Globus pallidus (tissue), 1 donor: ENCODE measurements at regions not wholly inside any gene's neighbourhood (a gene's known extent, or its start where the extent isn't known, plus 50 kb on each side); places are given as distances from the start of the nearest gene placed in this dataset.

Experiments
- DNase-seq: peaks from one replicate; pipeline ENCODE4 v3.0.0-alpha.2; 2015; ENCODE audit warnings: low spot score

DNA sequence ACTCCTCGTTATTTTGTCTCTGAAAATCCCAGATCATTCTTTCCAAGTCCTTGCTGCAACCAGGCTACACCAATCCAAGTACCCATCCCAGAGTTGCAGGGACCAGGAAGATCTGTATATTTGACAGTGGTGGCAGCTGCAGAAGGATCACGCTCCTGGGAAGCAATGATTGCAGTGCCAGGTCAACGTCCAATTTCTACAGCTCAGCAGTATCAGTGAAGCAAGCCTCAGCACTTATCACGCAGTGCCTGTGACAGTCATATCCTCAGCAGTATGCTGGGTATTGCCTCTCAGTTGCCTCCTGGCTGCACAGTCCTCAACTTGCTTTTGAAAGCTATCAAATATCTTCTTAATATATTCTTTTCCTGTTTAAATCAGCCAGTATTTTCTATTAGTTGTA, 66.7 kb downstream of the BARHL2 start:
- DNase-seq, result no peak

DNA sequence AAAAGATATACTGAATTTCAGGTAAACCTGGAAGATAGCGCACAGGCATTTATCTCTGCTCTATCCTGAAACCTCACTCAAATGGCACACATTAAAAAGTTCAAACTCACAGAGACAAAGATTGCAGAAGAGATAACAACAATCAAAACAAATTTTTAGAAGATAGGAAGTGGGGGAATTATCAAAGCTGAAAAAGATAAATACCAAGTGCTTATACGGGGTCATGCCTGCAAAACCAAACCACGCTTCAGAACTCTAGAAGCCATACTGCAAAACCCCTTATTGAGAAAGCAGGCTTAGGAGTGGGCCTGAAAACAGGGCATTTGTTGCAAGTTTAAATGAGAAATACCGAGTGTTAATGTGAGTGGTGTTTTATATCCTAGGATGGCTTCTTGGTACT, 76.8 kb downstream of the BARHL2 start:
- DNase-seq, result no peak

DNA sequence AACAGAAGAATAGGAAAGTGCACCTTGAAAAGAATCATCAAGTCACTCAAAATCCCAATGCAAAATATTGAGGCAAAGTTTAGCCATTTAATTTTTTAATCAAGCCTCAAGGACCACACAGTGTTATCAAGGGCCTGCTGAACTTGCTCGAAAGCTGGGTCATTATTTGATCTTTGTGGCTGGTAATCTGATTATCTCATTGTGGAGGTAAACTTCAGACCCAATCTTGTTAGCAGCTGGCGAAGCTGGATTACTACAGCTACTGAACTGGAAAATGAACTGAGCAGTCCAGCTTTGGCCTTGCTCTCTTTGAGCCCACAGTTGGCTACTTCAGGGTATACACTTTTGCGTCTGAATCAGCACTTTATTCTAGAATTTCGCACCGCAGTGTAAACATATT, 94.4 kb downstream of the BARHL2 start:
- no peak for DNase-seq

DNA sequence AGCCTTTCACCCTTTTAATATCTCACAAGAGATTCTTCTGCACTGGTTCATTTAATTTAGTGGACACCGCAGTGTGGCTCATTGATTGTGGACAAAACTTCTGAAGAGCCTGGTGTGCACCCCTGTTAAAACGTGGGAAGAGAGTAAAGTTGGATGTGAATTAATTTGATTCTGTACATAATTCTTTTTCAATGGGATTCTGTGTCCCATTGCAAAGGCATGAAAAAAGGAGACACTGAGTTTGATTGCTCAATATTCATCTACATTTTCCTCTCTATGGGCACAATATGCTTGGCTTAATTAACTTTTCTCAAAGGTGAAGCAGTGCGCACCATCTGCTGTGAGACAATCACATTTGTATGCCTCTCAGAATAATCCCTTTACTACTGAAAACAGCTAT, 95.1 kb downstream of the BARHL2 start:
- DNase-seq, result no peak

DNA sequence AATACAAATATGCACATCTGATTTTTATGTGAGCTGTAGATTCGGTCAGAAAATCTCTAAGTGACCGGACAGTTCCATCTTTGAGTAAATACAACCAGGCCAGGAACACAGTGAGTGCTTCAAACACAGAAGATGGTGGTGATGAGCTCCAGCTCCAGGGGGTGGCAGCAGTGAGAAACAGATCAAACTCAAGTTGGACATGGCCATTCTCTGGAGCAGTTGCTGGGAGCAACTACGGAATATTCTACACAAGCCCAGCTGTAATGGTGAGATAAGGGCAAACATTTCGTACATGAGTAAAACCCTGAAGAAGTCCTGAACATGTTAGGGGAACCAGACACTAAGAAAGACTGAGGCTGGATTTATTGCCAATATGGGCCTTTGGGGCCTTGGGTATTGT, 100.7 kb downstream of the BARHL2 start:
- DNase-seq, result peak; percentile 17

DNA sequence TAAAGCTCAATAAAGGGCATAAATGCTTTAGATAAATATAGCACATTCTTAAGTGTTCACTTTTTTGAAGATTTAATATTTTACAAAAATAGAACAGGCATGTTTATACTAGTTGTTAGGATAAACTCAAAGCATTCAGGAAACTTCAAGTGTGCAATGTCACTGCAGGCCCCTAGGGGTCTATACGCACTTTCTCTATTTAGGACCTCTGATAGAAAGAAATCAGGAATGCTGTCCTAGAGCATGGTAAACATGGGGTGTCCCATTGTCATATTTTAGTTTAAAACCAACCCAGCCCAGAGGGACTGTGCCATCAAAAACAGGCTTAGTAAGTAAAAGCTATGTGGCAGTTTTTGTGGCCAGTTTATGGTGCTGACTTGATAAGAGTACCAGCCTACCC, 102.2 kb downstream of the BARHL2 start:
- no peak for DNase-seq

DNA sequence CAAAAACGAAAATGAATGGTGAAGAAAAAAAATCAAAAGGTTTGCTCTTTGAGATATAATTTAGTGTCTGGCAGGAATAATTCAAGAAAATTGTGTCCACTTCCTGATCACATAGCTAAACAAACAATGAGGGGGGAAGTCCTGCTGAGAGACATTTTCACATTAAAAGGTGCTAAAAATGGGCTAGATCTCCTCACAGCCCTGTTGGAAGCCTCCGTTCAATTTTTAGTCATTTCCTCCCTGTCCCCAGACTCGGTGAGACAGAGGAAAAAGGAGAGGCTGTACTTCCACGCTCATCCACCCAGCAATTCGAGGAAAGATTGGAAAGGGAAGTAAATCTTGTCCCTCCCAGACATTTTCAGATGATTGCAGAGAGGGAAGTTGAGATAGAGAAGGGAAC, 103.7 kb downstream of the BARHL2 start:
- no peak for DNase-seq

DNA sequence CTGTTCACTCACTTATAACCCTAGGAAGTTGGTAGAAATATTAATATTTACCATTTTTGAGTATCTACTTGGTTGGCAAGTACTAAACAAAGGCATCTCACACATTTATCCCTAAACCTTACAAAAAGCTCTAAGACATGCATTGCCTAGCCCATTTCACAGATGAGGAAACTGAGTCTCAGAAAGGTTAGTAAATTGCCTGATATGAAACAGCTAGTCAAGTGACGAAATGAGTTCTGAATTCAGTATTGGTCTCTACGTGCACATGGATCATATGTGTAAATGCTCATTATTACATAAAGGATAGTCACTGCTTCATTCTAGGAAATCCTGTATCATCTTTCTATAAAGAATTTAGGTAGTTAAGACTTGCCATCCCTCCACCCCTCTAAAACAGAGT, 105.1 kb downstream of the BARHL2 start:
- no peak for DNase-seq

DNA sequence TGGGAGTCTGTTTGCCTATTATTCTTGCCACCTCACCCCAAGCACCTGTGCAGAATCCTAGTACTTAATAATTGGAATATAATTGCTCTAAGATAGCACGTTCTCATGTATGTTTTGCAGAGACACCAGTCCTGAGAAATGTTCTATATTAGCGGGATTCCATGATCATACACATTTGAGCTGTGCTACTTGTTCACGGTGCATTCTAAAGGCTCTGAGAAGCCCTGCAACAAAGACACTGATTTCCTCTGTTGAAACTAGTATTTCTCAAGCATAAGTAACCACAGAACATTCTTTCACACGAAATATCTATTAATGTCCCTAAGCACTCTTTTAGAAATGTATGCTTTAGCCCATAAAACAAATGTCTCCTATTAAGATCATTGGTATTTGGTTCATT, 109.4 kb downstream of the BARHL2 start:
- DNase-seq, result no peak

DNA sequence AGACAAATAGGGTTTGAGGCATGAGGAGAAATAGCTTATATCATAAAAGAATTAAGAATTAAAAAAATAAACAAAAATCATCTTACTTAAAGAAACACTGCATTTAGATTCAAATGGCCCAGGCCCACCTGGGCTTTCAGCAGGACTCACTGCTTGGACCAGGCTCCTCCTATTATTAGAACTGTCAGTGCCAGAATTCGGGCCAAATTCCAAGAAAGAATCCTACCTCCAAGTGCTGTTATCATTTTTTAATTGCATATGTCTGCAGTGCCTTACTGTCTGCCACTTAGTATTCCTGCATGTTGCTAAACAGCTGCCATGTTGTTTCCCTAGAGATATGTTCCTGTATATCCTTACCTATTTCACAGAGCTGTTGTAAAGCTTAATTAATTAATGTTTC, 112.0 kb downstream of the BARHL2 start:
- DNase-seq, result no peak

DNA sequence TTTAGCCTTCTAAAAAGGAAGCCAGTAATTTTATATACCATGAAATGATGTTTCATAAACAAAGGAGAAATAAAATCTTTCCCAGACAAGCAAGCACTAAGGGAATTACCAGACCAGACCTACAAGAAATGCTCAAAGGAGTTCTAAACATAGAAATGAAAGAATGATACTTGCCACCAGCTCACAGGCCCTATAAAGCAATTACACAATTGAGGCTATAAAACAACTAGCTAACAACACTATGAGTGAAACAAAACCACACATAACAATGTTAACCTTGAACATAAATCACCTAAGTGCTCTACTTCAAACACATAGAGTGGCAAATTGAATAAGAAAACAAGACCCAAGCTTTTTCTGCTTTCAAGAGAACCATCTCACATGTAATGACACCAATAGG, 123.8 kb downstream of the BARHL2 start:
- no peak for DNase-seq

DNA sequence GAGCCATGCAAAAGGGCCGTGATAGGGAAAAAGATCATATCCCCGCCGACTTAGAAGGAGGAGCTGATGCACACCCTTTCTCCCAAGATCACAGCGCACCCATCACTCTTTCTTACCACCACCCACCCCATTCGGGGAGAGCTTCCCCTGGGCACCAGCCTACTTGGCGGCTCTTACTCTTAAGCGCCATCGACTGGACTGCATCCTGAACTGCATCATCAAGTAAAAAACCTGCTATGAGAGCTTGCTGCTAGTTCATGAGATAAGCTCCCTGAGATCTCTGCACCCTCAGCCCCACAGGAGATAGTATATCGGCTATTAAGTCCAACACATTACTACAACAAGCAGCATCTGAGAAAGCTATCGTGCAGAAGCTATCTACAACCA, 125.1 kb downstream of the BARHL2 start:
- no peak for DNase-seq

DNA sequence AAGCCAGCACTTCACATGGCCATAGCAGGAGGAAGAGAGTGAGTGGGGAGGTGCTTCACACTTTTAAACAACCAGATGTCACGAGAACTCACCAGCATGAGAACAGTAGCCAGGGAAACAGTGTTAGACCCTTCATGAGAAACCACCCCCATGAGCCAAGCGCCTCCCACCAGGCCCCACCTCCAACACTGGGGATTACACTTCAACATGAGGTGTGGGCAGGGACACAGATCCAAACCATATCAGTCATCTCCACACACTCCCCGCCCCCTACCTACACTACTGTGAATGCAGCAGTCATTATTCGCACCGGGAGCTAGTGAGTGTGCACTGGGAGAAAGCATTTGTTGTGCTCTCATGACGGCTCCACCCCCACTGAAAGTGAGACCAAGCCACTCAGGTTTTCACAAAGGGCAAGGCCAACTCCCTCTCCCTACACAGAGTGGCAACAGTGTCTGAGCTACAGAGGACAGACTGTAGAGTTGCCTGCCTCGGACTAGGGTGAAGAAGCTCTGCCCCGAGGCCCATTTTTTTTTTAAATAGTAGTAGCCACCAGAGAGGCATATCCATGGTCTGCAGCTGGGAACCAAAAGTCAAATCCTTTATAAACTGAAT, 125.6 kb downstream of the BARHL2 start:
- no peak for DNase-seq

DNA sequence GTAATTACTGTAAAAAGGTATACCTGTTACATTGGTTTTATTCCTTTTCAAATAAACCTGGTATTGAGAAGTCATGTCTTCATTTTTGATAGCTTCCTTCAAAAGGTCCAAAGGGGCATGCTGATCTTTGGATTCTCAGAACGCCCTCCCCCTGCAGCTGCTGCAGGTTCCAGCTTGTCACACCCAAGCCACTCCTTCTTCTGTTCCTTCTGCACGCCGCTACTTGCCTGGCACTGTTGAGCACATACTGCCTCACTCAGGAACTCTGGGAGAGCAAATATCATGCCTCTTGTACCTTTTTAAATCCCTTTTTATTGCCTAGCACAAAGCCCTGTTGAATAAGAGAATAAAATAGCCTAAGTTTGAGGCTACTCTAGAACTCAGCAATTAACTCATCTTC, 136.9 kb downstream of the BARHL2 start:
- no peak for DNase-seq

DNA sequence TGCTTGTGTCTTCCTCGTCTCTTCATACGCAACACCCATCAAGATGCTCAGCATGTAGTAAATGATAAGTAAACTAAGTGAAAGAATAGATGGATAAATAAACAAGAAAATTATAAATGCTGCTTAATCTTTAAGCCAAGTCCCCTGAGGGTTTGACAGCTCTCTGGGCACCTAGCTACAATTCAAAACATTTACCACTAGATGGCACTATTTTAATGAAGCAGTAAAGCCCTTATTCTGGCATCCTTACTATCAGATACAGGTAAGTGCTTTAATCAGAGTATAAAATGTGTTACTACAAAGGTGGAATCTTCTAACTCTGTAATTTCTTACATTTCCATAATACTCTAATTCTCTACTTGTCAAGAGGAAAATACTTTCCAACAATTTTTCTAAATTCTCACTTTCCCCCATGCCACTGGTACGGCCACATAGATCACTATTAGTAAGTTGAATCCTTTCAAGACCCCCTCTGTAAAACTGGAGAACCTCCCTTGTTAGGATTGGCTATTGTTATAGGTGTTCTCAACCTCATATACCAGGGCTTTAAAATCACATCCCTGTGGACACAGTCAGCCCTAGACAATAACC, 137.8 kb downstream of the BARHL2 start:
- peak; percentile 21 for DNase-seq

DNA sequence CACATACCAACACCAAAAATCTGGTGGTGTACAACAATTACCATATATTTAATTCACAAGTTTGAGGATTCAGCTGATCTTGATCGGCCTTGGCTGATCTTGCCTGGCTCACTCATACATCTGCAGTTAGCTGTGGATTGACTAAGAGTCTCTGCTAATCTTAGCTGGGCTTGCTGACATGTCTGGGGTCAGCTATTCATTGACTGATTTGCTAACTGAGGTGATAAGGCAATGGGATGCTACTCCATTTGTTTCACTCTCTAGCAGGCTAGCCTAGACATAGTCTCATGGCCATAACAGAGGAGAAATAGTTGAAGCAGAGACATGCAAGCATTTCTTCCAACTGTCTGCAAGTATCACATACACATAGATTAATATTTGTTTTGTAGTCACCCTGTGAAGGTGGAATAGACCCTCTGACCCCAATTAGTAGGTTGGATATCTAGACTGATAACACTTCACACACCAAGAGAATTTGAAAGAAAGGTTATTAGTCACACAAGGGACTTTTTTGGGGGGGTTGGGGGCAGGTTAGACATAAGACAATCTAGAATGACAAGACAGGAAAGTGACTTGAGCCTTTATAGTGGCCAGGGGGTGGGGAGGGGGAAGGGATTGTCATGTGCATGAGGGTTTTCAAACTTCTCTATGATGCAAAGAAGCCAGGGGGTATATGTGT, 142.3 kb downstream of the BARHL2 start:
- no peak for DNase-seq

DNA sequence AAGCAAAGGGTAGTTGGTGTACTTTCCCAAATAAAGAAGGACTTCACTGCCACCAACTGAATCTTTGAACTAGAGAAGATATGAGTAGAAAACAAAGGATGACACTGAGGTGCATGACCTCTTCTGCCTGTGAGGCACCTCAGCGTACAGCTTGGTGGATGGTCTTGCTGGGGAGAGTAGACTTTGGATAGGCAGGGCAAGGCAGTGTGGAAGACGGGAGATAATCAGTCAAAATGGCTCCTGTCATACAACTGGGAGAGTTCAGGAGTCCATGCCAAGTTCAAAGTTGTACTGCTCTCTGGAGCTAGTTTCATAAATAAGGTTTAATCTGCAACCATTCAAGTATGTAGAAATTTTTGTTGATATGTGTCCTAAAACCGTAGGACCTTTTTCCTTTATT, 143.4 kb downstream of the BARHL2 start:
- no peak for DNase-seq

DNA sequence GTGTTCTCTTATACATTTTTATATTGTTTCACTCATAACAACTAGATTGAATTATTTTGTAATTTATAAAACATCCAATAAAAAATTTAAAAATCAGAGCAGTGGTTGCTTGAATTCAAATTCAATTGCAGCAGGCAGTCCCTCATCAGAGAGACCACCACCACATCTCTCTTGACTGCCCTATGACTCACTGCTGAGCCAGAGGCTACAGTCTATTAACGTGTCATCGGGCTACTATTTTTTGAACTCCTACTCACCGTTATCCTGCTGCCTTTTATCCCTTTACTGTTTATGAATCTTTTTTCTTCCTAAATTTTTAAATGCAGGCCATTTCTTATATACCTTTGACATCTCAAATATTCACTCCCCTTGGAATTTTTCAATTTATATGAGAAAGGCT, 144.7 kb downstream of the BARHL2 start:
- DNase-seq, result no peak

DNA sequence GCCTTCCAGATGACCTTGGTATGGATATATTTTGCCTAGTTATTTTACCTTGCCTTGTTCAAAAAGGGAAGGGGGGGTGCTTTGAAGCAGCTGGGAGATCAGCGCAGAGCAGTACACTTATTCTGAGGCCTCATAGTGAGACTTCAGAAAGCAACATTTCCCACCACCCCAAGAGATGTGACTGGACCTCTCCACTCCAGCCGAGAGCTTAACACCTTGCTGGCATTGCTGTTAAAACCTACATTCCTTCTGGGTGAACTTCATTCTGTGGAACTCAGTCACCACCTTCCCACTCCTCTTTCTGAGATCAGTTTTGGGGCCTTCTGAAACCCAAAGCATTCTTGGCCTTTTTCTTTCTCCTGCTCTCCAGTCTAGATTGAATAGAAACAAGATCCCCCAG, 148.7 kb downstream of the BARHL2 start:
- no peak for DNase-seq

DNA sequence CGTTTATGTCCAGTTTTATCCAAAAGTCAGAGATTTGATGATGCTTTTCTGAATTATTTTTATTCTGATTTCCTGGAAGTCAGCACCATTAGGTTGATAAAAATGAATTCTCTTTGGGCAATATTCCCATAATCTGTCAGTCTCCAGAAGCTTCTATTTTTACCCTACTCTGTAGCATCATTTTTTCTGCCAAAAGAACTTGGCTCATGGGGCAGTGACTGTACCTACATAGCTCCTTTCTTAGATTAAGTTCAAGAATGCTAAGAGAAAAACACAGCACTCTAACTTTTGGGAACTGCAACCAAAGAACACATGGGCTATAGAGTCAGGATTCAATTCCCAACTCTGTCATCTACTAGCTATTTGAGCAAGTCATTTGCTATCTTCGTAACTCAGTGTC, 152.9 kb downstream of the BARHL2 start:
- DNase-seq, result no peak

DNA sequence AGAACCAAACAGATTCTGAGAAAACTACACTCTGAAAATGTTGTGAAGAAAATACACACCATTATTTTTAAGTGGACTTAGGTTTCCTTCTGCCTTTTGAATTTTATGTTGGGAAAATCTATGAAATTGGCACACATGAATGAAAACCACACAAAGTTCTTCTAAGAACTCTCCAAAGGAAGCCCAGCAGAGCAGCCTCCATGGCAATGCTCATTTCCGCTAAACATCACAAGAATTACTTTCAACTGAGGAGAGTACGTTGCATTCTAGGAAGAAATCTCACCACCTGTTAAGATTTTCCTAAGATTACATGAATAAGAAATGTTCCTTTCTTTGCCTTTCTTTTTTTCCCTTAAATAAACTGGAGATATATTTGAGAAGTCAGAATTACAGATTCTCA, 154.2 kb downstream of the BARHL2 start:
- no peak for DNase-seq

DNA sequence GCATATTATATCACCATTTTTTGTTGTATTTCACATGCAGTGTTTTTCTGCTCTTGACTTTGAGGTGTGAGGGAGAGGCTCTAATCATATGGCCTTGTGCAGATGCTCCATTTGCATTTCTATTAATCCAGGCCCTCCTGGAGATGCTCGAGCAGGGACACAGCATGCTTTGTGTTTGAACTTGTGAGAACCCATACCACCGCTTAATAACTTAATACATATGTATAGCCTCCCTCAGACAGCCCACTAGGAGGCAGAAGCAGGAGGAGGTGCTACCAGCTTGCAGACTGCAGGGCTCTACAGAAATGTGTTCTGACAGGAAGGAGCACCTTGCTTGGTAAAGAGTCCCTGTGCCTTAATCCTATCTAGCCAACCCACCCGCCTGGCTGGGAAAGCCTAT, 155.2 kb downstream of the BARHL2 start:
- no peak for DNase-seq

DNA sequence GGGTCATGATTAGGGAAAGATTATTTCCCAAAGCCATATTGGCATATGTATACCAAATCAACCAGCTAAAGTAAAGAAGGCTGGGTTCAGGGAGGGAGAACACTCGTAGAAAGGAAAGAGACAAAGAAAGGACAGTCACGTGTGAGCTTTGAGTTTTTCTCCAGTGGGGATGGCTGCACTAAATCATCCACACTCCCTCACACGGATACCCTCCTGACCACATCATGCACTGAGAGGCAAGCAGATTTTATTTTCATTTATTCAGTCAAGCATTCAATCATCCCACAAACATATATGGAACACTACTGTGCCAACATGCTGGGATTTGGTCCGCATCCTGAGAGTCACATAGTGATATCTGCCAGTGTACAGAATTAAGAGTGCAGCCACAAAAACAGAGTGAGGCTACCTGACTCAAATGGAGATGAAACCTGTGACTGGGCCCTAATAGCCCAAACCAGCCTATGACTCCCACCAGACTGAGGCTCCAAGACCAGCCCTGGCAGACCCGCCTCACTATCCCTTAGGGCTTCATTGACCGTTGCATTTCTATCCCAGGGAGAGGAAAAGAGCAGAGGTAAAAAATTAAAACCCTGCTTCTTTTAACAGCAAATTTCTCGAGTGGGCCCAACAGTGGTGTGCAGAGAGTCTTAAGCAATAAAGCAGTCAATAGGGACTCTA, 155.9 kb downstream of the BARHL2 start:
- DNase-seq, result no peak
